Activated CD8-positive, alpha-beta T cell treated with anti-CD3 and anti-CD28 coated beads, Interleukin-2, amount 10 ng/mL, durations not matched to agents 7 days and 5 days (primary cell): ENCODE measurements at regions not wholly inside any gene's neighbourhood (a gene's known extent, or its start where the extent isn't known, plus 50 kb on each side); places are given as distances from the start of the nearest gene placed in this dataset.

Experiments used
- ATAC-seq: fragments of 150-1000 bp; cut with Tn5 transposase; one replicate; pipeline ENCODE4 v1.10.0; 2021; ENCODE audit warnings: moderate library complexity
- CTCF ChIA-PET: fragments of 350-600 bp; sonication (Branson Sonifier 250); formaldehyde crosslinking; loops from one replicate; lab custom pipeline; 2021; ENCODE audit warnings: antibody characterized with exemption; lab: Charles Lee
- POLR2A ChIA-PET: fragments of 350-600 bp; sonication (Branson Sonifier 250); formaldehyde crosslinking; loops from one replicate; lab custom pipeline; 2021; ENCODE audit warnings: antibody characterized with exemption; lab: Charles Lee
- DNase-seq: peaks from one replicate; pipeline ENCODE4 v3.0.0-alpha.2; 2020
- H3K27ac Mint-ChIP-seq: one replicate; pipeline ENCODE4 v1.8.0; 2021; ENCODE audit warnings: mild to moderate bottlenecking, mixed read lengths
- H3K27me3 Mint-ChIP-seq: one replicate; pipeline ENCODE4 v1.8.0; 2021; ENCODE audit warnings: low read depth, mixed read lengths
- H3K36me3 Mint-ChIP-seq: one replicate; pipeline ENCODE4 v1.8.0; 2021; ENCODE audit warnings: low read depth, mixed read lengths
- H3K4me1 Mint-ChIP-seq: one replicate; pipeline ENCODE4 v1.8.0; 2021; ENCODE audit warnings: low read depth, mixed read lengths
- H3K4me3 Mint-ChIP-seq: one replicate; pipeline ENCODE4 v1.8.0; 2021; ENCODE audit warnings: mild to moderate bottlenecking, mixed read lengths
- H3K9me3 Mint-ChIP-seq: one replicate; pipeline ENCODE4 v1.8.0; 2022; ENCODE audit warnings: mixed read lengths; ENCODE audit not compliant: insufficient read depth

GRCh38 chr4:184528051-184528450, 53.7 kb upstream of the IRF2 start:
- H3K4me3 Mint-ChIP-seq = no peak overlapping the region
- ChIA-PET CTCF (no interaction called here), POLR2A (interaction anchor here (0.8 kb wide), 1 partner anchor 54 kb away, joined by 3 read pairs; the partner anchor contains the start of gene IRF2)
- H3K9me3 Mint-ChIP-seq = peaks cover 9% of the 10 kb centered on the region
- ATAC-seq (no peak), DNase-seq (no peak)
- H3K4me1 Mint-ChIP-seq = peaks cover 23% of the 10 kb centered on the region
- no peaks in the 10 kb centered on the region for H3K27me3 Mint-ChIP-seq
- peaks cover 10% of the 10 kb centered on the region for H3K36me3 Mint-ChIP-seq
- H3K27ac Mint-ChIP-seq = no peak overlapping the region

- H3K27ac Mint-ChIP-seq = no peak overlapping the region
- H3K9me3 Mint-ChIP-seq = peaks cover 9% of the 10 kb centered on the region
- ATAC-seq = no peak
- H3K27me3 Mint-ChIP-seq = no peaks in the 10 kb centered on the region
- H3K4me1 Mint-ChIP-seq = peaks cover 21% of the 10 kb centered on the region
- CTCF ChIA-PET = interaction anchor here (1.0 to 2.9 kb wide), 6 partner anchors 8 to 262 kb away, joined by 3 to 10 read pairs (median 4); no protein-coding TSS in a partner anchor
- no peak overlapping the region for H3K4me3 Mint-ChIP-seq
- H3K36me3 Mint-ChIP-seq = peaks cover 10% of the 10 kb centered on the region
- DNase-seq = no peak
- POLR2A ChIA-PET = interaction anchor here (1.1 to 1.6 kb wide), 3 partner anchors 13 to 52 kb away, joined by 3 to 7 read pairs (median 3); partner anchors contain the start of gene IRF2
Observed at GRCh38 chr4:184526228-184526627, 51.9 kb upstream of the IRF2 start.
